SK-N-SH (cell line): ENCODE measurements at regions not wholly inside any gene's neighbourhood (a gene's known extent, or its start where the extent isn't known, plus 50 kb on each side); places are given as distances from the start of the nearest gene placed in this dataset.

Experiments used
- CHD2 ChIP-seq: fragments of 150-350 bp; IDR thresholded peaks from 2 replicates; pipeline ENCODE4 v1.6.1; 2018; ENCODE audit warnings: low read length; ENCODE audit not compliant: partially characterized antibody
- EP300 ChIP-seq, 2 experiments: IDR thresholded peaks; 2 replicates each; pipeline versions ENCODE4 v1.4.0 to v1.6.1; 2012; ENCODE audit warnings: borderline replicate concordance in 1 of 2, low read depth in 1 of 2, low read length in 1 of 2
- NFIC ChIP-seq: IDR thresholded peaks from 2 replicates; pipeline ENCODE4 v1.4.0; 2012; ENCODE audit warnings: borderline replicate concordance
- NRF1 ChIP-seq: IDR thresholded peaks from 2 replicates; pipeline ENCODE4 v1.6.1; 2012; ENCODE audit warnings: low read depth, mild to moderate bottlenecking, low read length
- POLR2AphosphoS5 ChIP-seq: IDR thresholded peaks from 2 replicates; pipeline ENCODE4 v1.6.1; 2012; ENCODE audit warnings: low read depth, low read length
- RFX5 ChIP-seq: IDR thresholded peaks from 2 replicates; pipeline ENCODE4 v1.6.1; 2012; ENCODE audit warnings: mild to moderate bottlenecking, improper control_type of control experiment, low read length
- TAF1 ChIP-seq: IDR thresholded peaks from 2 replicates; pipeline ENCODE4 v1.6.1; 2012; ENCODE audit warnings: low read depth, mild to moderate bottlenecking, low read length, moderate library complexity, borderline replicate concordance
- TCF12 ChIP-seq: IDR thresholded peaks from 2 replicates; pipeline ENCODE4 v1.4.0; 2012
- YY1 ChIP-seq: IDR thresholded peaks from 2 replicates; pipeline ENCODE4 v1.4.0; 2012; ENCODE audit warnings: low read depth, mild to moderate bottlenecking
- TF ChIP-seq, protein P1 (sequence below): fragments of 200-600 bp; sonication (generic); IDR thresholded peaks from 2 replicates; pipeline ENCODE4 v1.6.1; 2017; ENCODE audit warnings: antibody characterized with exemption, mild to moderate bottlenecking, moderate library complexity
- TF ChIP-seq, protein P2 (sequence below): IDR thresholded peaks from 2 replicates; pipeline ENCODE4 v1.4.0; 2012; ENCODE audit warnings: low read depth, borderline replicate concordance
- TF ChIP-seq, protein P3 (sequence below): IDR thresholded peaks from 2 replicates; pipeline ENCODE4 v1.6.1; 2012; ENCODE audit warnings: mild to moderate bottlenecking, low read depth, low read length, moderate library complexity
- TF ChIP-seq, protein P4 (sequence below): fragments of 150-350 bp; IDR thresholded peaks from 2 replicates; pipeline ENCODE4 v1.6.1; 2016; ENCODE audit warnings: mild to moderate bottlenecking, low read depth, low read length

DNA sequence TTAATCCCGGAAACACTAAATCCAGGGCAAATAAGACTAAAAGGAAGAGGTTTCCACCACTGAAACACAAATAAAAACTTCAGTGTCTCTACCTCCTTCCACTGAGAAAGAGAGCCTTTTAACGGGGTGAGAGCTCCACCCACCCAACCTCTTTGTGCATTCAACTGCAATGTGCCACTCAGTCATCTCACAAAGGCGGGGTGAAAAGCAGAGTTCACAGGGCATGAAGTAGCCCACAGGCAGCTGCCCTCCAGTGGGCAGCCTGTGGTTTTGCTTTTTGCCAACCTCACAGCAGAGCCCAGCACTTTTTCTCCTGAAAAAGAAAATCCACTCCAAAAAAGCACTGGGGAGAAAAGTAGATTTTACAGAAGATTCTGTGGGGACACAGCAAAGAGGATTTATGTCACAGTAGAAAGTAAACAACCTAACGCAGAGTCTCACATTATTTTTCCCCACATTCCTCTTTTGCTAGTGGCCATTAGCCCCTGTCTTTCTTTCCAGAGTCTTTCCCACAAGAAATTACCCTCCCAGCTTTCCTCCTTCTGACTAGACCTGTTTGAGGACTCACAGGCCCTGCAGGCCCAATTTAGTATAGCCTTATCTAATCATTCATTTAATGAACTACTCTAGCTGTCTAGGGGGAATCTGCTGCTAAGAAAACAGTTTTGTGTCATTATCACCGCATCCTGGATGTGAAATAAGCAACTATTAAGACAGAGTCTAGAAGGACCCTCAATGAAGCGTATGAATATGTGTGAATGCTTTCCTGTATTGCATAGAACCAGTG, 753.8 kb upstream of the FOXG1 start:
- TF ChIP-seq POLR2AphosphoS5 (no peak), NRF1 (no peak), EP300 (IDR thresholded peaks at IDR 0.05; ENCODE audit: borderline replicate concordance in 1 of 2, low read depth in 1 of 2, low read length in 1 of 2) (no peak), TAF1 (no peak), RFX5 (no peak), TCF12 (no peak), CHD2 (no peak), YY1 (no peak), NFIC (no peak)
- TF ChIP-seq, protein P1, sequence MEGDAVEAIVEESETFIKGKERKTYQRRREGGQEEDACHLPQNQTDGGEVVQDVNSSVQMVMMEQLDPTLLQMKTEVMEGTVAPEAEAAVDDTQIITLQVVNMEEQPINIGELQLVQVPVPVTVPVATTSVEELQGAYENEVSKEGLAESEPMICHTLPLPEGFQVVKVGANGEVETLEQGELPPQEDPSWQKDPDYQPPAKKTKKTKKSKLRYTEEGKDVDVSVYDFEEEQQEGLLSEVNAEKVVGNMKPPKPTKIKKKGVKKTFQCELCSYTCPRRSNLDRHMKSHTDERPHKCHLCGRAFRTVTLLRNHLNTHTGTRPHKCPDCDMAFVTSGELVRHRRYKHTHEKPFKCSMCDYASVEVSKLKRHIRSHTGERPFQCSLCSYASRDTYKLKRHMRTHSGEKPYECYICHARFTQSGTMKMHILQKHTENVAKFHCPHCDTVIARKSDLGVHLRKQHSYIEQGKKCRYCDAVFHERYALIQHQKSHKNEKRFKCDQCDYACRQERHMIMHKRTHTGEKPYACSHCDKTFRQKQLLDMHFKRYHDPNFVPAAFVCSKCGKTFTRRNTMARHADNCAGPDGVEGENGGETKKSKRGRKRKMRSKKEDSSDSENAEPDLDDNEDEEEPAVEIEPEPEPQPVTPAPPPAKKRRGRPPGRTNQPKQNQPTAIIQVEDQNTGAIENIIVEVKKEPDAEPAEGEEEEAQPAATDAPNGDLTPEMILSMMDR: peak; percentile 13; the same call in 1 of the 2 replicates
- TF ChIP-seq, protein P2, sequence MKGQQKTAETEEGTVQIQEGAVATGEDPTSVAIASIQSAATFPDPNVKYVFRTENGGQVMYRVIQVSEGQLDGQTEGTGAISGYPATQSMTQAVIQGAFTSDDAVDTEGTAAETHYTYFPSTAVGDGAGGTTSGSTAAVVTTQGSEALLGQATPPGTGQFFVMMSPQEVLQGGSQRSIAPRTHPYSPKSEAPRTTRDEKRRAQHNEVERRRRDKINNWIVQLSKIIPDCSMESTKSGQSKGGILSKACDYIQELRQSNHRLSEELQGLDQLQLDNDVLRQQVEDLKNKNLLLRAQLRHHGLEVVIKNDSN: no peak
- TF ChIP-seq, protein P3, sequence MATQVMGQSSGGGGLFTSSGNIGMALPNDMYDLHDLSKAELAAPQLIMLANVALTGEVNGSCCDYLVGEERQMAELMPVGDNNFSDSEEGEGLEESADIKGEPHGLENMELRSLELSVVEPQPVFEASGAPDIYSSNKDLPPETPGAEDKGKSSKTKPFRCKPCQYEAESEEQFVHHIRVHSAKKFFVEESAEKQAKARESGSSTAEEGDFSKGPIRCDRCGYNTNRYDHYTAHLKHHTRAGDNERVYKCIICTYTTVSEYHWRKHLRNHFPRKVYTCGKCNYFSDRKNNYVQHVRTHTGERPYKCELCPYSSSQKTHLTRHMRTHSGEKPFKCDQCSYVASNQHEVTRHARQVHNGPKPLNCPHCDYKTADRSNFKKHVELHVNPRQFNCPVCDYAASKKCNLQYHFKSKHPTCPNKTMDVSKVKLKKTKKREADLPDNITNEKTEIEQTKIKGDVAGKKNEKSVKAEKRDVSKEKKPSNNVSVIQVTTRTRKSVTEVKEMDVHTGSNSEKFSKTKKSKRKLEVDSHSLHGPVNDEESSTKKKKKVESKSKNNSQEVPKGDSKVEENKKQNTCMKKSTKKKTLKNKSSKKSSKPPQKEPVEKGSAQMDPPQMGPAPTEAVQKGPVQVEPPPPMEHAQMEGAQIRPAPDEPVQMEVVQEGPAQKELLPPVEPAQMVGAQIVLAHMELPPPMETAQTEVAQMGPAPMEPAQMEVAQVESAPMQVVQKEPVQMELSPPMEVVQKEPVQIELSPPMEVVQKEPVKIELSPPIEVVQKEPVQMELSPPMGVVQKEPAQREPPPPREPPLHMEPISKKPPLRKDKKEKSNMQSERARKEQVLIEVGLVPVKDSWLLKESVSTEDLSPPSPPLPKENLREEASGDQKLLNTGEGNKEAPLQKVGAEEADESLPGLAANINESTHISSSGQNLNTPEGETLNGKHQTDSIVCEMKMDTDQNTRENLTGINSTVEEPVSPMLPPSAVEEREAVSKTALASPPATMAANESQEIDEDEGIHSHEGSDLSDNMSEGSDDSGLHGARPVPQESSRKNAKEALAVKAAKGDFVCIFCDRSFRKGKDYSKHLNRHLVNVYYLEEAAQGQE: no peak
- TF ChIP-seq, protein P4, sequence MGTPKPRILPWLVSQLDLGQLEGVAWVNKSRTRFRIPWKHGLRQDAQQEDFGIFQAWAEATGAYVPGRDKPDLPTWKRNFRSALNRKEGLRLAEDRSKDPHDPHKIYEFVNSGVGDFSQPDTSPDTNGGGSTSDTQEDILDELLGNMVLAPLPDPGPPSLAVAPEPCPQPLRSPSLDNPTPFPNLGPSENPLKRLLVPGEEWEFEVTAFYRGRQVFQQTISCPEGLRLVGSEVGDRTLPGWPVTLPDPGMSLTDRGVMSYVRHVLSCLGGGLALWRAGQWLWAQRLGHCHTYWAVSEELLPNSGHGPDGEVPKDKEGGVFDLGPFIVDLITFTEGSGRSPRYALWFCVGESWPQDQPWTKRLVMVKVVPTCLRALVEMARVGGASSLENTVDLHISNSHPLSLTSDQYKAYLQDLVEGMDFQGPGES: no peak
